HG03135 (cell line): ENCODE measurements at regions not wholly inside any gene's neighbourhood (a gene's known extent, or its start where the extent isn't known, plus 50 kb on each side); places are given as distances from the start of the nearest gene placed in this dataset.
"Not testable (repeated sequence)": the region's sequence is repeated elsewhere in the genome, so short reads cannot be mapped to it uniquely, and the experiment has no call there.

Experiments
- ATAC-seq: cut with Tn5 transposase; IDR thresholded peaks from one replicate; pipeline ENCODE4 v1.9.1; 2021; ENCODE audit warnings: mild to moderate bottlenecking, moderate library complexity; ENCODE audit not compliant: unreplicated experiment

DNA sequence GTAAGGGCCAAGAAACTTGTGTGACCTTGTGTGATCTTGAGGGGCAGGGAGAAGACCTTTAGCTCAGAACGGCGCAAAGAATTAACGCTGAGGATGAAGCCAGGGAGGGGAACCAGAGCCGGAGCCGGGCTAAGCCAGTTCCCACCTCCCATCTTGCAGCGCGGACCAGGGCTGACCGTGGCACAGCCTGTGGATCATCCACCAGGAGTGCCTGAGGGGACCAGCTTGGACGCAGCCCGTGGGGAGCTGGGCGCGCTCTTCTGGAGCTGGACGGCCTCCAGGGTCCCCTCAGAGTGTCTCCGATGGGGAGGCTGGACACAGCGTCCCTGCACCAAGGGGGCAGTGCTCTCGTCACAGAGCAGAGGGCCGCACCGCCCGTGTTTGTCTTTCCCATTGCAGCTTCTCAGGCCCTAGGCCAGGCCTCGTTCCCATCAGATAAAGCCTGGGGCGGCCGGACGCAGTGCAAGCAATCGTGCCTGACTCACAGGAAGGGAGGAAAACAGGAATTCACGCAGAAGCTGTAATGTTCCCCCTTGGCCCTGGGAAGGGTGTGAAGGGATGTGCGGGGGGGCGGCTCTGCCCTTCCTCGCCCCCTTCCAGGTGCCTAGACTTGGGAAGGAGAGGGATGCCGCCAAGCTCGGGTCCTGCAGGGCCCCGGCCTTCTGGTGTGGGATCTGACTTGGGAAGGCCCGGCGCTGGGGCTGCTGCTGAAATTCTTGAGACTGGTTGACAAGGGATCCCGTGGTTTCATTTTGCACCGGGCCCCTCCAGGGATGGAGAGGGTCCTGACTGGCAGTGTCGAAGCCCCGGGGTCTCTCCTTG lies 144.9 kb downstream of the NPIPB11 start:
- not testable (repeated sequence) for ATAC-seq

DNA sequence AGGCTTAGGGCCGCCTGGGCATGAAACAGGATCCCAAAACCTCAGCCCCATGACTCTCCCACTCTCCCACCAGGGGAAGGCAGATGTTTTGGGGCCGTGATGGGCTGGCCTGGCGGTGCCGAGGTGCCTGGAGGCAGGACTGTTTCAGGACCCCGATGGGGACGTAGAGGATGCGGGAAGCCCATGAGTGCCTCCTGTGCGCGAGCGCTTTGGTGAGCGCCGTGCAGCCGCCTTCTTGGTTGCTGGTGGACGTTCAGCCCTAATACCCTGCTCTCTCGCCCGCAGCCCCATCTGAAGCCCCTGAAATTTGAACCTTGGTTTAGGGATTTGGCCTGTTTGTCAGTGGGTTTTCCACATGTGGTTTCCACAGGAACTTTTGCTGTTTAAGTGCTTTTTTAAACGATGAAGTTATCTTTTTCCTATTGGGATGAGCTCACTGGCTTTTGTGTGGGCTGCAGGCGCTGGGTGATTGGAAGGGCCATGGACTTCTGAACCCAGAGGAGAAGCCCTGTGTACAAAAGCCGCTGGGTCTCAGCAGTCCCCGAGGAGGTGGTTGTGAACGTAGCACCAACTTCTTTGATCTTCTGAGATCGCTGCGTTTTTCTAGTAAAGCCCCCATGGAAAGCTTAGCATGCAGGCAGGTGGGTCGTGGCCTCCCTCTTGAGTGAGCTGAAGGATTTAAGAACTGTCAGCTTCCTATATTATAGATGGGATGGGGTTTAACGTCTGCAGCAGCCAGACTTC lies 145.7 kb downstream of the NPIPB11 start:
- not testable (repeated sequence) for ATAC-seq

- not testable (repeated sequence) for ATAC-seq
Observed at GRCh38 chr16:29259635-29260457, 146.7 kb downstream of the NPIPB11 start.

DNA sequence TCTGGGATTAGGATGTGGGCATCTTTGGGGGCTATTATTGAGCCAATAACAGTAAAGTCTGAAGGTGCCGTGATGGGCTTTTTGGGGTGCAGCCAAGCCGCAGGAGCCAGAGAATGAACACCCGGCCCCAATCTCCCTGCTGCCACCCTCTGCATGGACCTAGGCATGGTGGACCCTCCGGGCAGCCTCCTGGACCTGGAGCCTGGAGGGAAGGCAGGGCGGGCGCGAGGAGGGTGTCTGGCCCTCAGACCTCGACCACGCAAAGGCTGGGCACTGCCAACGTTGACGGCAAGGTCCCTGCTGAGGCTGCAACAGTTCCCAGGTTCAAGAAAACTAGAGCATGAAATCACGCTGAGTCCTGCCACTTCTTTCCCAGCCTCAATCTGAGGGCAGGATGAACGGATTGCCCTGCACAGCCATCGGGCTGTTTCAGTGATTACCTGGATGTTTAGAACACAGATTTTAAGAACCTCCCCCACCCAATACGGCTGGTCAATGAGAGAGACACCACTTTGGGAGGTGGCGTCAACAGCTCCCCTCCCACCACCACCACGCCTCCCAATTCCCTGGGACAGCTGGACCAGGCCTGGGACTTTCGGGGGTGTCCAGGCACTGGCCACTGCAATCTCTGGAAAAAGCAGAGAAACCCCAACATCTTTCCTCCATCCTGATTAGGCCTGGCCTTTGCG lies 147.4 kb downstream of the NPIPB11 start:
- not testable (repeated sequence) for ATAC-seq

GRCh38 chr16:29257419-29258336 lies 148.8 kb downstream of the NPIPB11 start:
- ATAC-seq, result not testable (repeated sequence)

DNA sequence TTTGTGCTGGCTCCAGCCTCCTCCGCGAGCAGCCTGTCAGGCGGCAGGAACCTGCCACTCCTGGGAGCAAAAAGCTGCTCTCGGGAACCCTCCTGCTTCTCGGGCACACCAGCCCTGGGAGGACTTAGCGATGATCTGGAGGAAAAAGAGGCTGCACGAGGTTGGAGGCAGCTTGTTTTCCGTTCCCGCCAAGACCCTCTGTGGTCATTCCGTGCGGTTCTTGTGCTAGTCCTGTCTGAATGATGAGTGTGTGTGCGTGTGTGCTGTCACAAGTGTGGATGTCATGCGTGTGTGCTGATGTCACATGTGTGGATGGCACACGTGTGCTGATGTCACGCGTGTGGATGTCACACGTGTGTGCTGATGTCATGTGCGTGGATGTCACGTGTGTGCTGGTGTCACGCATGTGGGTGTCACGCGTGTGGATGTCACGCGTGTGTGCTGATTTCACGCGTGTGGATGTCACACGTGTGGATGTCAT lies 150.0 kb downstream of the NPIPB11 start:
- no peak for ATAC-seq

- ATAC-seq, result not testable (repeated sequence)
Observed at GRCh38 chr16:29255957-29256356, 150.6 kb downstream of the NPIPB11 start.

DNA sequence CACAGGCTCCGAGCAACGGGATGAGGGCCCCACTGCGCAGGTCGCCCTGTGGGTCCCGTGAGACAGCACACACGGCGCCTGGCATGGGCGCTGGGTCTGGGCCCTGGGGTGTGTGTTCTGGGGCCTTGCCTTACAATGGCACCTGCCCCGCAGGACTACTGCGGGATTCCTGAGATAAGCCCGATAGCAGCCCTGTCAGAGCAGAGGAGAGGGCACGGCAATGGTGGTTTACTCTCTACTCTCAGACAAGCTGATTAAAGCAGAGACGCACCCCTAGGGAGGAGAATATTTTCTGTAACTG lies 151.1 kb downstream of the NPIPB11 start:
- ATAC-seq, result not testable (repeated sequence)

- no peak for ATAC-seq
Observed at GRCh38 chr16:29254676-29255495, 151.6 kb downstream of the NPIPB11 start.

- ATAC-seq, result not testable (repeated sequence)
Observed at GRCh38 chr16:29253716-29254590, 152.6 kb downstream of the NPIPB11 start.

- not testable (repeated sequence) for ATAC-seq
Observed at GRCh38 chr16:29253066-29253590, 153.4 kb downstream of the NPIPB11 start.

- ATAC-seq, result not testable (repeated sequence)
Observed at GRCh38 chr16:29252311-29252710, 154.2 kb downstream of the NPIPB11 start.

DNA sequence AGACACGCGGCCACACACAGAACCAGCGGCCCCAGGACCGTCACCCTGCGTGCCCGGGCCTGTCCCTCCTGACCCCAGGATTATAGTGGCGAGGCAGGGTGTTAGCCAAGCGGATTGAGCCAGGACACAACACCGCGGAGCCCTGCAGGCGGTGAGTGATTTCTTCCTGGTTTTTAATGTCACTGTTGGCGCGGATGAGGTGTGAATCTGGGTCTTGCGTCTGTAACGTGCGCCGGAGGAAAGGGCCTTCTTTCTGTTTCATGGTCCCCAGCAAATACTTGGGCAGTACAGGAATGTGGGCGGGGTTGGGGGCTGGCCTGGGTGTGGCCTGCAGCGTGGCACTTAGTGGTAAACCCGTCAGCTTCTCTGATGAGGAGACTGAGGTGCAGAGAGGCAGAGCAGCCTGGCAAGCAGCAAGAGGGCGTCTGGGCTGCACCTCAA lies 154.9 kb downstream of the NPIPB11 start:
- ATAC-seq, result not testable (repeated sequence)

DNA sequence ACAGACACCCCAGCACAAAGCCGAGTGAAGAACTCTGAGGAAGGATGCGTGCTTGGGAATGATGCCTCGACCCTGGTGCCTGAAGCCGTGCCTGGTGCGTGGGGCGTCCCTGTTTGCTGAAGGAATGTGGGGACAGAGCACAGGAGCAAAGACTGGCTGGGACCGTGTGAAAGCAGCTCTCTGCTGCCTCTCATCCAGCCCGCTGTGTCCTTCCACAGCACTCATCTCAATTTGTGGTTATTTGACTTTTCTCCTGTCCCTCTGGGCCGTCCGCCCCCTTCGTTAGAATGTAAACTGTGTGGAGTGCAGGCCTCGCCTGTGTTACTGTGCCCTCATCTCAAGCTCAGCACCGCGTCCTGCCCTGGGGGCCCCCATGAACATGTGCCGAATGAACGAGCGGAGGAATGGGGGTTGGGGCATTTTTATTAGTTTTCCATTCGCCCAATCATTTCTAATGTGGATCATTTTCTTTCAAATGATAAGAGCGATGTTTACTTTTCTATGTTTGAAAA lies 155.5 kb downstream of the NPIPB11 start:
- not testable (repeated sequence) for ATAC-seq

GRCh38 chr16:29250469-29250868 lies 156.0 kb downstream of the NPIPB11 start:
- ATAC-seq, result not testable (repeated sequence)

DNA sequence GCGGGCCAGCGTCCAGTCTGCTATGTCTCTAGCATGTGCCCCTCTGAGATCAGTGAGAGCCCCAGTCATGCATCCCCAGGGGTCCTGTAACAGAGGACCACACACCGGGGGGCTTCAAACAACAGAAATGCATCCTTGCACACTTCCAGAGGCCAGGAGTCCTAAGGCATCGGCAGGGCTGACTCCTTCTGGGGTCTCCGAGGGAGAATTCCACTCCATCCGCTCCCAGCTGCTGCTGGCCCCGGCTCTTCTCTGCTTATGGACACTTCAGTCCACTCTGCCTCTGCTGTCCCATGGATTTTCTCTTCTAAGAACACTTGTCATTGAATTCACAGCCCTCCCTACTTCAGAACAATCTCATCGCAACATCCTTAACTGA lies 157.6 kb downstream of the NPIPB11 start:
- not testable (repeated sequence) for ATAC-seq

DNA sequence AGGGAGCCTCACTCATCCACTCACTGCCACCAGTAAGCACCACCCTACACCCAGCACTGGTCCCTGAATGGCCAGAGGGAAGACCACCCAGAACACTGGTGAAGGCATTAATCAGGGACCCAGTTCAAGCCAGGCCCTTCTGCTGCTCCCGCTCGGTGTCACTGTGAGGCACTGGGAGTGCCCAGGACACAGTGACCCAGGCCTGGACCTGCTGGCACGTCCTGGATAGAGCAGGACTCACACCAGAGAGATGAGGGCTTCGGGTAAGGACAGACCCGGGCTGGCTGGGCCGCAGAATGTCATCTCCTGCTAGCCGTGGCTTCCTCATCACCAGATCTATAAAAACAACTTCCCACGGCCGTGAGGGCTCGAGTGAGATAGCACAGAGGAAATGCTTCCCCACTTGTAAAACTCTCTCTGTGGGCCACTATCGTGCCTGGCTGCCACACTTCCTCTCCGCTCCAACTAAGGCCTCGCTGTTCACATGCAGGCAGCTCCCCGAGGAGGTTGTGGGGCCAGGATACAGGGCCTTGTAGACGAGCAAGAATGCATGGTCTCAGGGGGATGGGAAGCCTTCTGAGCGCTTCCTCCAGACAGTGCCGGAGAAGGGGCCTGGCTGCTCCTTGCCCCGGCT lies 158.1 kb downstream of the NPIPB11 start:
- ATAC-seq, result not testable (repeated sequence)
